Heart left ventricle (tissue), 16 donors: ENCODE measurements at regions not wholly inside any gene's neighbourhood (a gene's known extent, or its start where the extent isn't known, plus 50 kb on each side); places are given as distances from the start of the nearest gene placed in this dataset.

Experiments
- ATAC-seq, 4 donors: fragments of 200-7000 bp; cut with Tn5 transposase; one replicate each; pipeline ENCODE4 v1.9.1; 2020 to 2022; ENCODE audit warnings: moderate library complexity in 4 of 4, mild to moderate bottlenecking in 3 of 4, moderate number of reproducible peaks in 1 of 4
- DNase-seq, 5 donors: peaks; one replicate each; pipeline ENCODE4 v3.0.0-alpha.2; 2020
- H3K27ac ChIP-seq, 12 donors: fragments of 200-600 bp; sonication (generic) in 4 of 12; one replicate each; pipeline versions ENCODE4 v1.5.0 to v1.8.0; 2016 to 2022; ENCODE audit warnings: mild to moderate bottlenecking in 2 of 12
- H3K27me3 ChIP-seq, 9 donors: fragments of 200-600 bp; sonication (generic) in 2 of 9; one replicate each; pipeline versions ENCODE4 v1.5.1 to v1.8.0; 2016 to 2022; ENCODE audit warnings: mild to moderate bottlenecking in 3 of 9
- H3K36me3 ChIP-seq, 9 donors: fragments of 200-600 bp; sonication (generic) in 2 of 9; one replicate each; pipeline versions ENCODE4 v1.5.0 to v1.8.0; 2018 to 2022; ENCODE audit warnings: mild to moderate bottlenecking in 2 of 9
- H3K4me1 ChIP-seq, 12 donors: fragments of 200-600 bp; sonication (generic) in 4 of 12; one replicate each; pipeline versions ENCODE4 v1.5.0 to v1.8.0; 2016 to 2022; ENCODE audit warnings: mild to moderate bottlenecking in 3 of 12
- H3K4me3 ChIP-seq, 12 donors: fragments of 200-600 bp; sonication (generic) in 4 of 12; one replicate each; pipeline versions ENCODE4 v1.5.0 to v1.8.0; 2017 to 2022; ENCODE audit warnings: mild to moderate bottlenecking in 9 of 12, moderate library complexity in 4 of 12
- H3K9me3 ChIP-seq, 12 donors: fragments of 200-600 bp; sonication (generic) in 4 of 12; one replicate each; pipeline versions ENCODE4 v1.5.0 to v1.8.0; 2016 to 2022; ENCODE audit warnings: mild to moderate bottlenecking in 1 of 12
- POLR2A ChIP-seq, 2 donors: fragments of 450-650 bp; IDR thresholded peaks; one replicate each; pipeline ENCODE4 v1.6.1; 2017; ENCODE audit warnings: antibody characterized with exemption in 2 of 2, mild to moderate bottlenecking in 2 of 2, moderate library complexity in 2 of 2
- WGBS, 4 donors: extraction: QIAGEN DNeasy Blood & Tissue Kit in 2 of 4; methylation state at CpG; one replicate each; pipeline versions ENCODE4 v1.1.5 to v1.1.7; 2013 to 2018; 5-methylcytosine and 5-hydroxymethylcytosine counted together
- intact Hi-C, 10 donors: fragments of 100-400 bp; cut with DNase I; formaldehyde crosslinking; loops; one replicate each; pipeline versions ENCODE4 v1.11.1 to v1.14.2; 2022
- TF ChIP-seq, protein P1 (sequence below), 12 donors: fragments of 200-600 bp; sonication (generic) in 4 of 12; IDR thresholded peaks; one replicate each; pipeline versions ENCODE4 v1.5.0 to v1.8.0; 2018 to 2022; ENCODE audit warnings: antibody characterized with exemption in 12 of 12, mild to moderate bottlenecking in 5 of 12
- donor health status: ischemic (EF 13 %, LVEDD 7.1; RV severe dilation, severe dysfunction).
- donor health status: healthy with polysubstance abuse.
- donor health status: DM: no; HTN: yes; CAD: no.
- donor health status: DM: no; HTN: no; CAD: no.
- donor health status: ischemic (EF 25% LVEDD 6.9; RV normal size, moderate dysfunction).
- donor health status: ischemic (EF 25% LVEDD 5.7; RV mildly dilated, moderate dysfunction).
- donor health status: healthy.
- donor health status: DM: yes; HTN: yes; CAD: no.
- donor health status: ischemic (EF 35%, LVEDD 5.7; RV mildly dilated, moderate dysfunction).
- donor health status: nonischemic (EF 11% LVEDD 7.7; RV severe dilation, severe dysfunction).
- donor health status: DM: yes; HTN: yes; CAD: no.
- donor health status: PGD.
- donor health status: ischemic (EF 29% LVEDD 5.4; RV normal size, mild dysfunction).
- donor health status: nonischemic (EF 23%, LVEDD 6.1; RV moderate dilation, normal function).

DNA sequence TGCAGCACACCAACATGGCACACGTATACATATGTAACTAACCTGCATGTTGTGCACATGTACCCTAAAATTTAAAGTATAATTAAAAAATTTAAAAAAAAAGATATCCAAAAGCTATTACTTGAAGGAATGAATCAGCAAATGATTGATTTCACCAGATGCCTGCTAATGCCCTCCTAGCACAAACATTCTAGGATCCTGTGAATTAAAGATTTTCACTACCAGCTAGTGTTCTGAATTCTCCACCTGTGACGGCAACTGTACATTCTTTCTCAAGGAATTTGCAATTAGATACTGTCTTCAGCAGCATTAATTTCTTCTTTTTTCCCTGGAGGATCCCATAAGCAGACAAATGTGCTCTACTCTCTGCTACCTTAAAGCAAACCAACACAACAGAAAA, 694.9 kb downstream of the NTRK3 start:
- Histone ChIP-seq H3K9me3 (no peaks in the 10 kb centered on the region), H3K27me3 (peaks cover 0 to 3% (median 0%) of the 10 kb centered on the region in 9 donors), H3K27ac (no peak overlapping the region), H3K4me1 (no peaks in the 10 kb centered on the region), H3K36me3 (no peaks in the 10 kb centered on the region), H3K4me3 (no peak overlapping the region)
- intact Hi-C loops = no loop called here
- WGBS, 4 donors = 91 to 96% (median 93%) methylated on average over 2 of the region's 2 CpGs
- no peak for ATAC-seq
- no peak for DNase-seq
- TF ChIP-seq, protein P1, sequence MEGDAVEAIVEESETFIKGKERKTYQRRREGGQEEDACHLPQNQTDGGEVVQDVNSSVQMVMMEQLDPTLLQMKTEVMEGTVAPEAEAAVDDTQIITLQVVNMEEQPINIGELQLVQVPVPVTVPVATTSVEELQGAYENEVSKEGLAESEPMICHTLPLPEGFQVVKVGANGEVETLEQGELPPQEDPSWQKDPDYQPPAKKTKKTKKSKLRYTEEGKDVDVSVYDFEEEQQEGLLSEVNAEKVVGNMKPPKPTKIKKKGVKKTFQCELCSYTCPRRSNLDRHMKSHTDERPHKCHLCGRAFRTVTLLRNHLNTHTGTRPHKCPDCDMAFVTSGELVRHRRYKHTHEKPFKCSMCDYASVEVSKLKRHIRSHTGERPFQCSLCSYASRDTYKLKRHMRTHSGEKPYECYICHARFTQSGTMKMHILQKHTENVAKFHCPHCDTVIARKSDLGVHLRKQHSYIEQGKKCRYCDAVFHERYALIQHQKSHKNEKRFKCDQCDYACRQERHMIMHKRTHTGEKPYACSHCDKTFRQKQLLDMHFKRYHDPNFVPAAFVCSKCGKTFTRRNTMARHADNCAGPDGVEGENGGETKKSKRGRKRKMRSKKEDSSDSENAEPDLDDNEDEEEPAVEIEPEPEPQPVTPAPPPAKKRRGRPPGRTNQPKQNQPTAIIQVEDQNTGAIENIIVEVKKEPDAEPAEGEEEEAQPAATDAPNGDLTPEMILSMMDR (IDR thresholded peaks at IDR 0.05) = no peak
- TF ChIP-seq POLR2A (IDR thresholded peaks at IDR 0.05) = no peak

DNA sequence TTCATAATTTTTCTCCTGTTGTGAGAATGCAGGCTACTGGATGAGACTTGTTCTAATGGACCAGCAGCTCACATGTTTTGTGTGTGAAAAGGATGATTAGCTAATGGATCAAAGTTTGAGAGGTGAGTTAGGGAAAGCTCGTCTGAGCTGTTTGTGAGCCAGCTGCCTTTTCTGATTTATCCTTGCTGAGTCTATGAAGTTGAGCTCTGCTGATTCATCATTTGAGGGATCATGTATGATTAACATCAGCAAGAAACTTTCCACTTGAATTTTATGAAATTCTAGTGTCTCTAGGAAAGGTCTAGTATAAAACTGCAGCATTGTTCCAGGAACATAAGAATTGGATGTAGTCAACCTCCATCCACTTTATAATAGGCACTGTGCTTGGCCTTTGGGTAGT, 698.7 kb downstream of the NTRK3 start:
- TF ChIP-seq POLR2A (IDR thresholded peaks at IDR 0.05) = no peak
- TF ChIP-seq, protein P1 (IDR thresholded peaks at IDR 0.05) = no peak
- peaks cover 0 to 22% (median 3%) of the 10 kb centered on the region in 12 donors for H3K9me3 ChIP-seq
- no peaks in the 10 kb centered on the region for H3K36me3 ChIP-seq
- DNase-seq = no peak
- ATAC-seq = no peak
- WGBS, 4 donors = 43 to 63% (median 53%) methylated on average over 1 of the region's 1 CpG
- peaks cover 0 to 3% (median 0%) of the 10 kb centered on the region in 9 donors for H3K27me3 ChIP-seq
- no peak overlapping the region for H3K4me3 ChIP-seq
- H3K27ac ChIP-seq = no peak overlapping the region
- intact Hi-C loops = no loop called here
- H3K4me1 ChIP-seq = no peaks in the 10 kb centered on the region

DNA sequence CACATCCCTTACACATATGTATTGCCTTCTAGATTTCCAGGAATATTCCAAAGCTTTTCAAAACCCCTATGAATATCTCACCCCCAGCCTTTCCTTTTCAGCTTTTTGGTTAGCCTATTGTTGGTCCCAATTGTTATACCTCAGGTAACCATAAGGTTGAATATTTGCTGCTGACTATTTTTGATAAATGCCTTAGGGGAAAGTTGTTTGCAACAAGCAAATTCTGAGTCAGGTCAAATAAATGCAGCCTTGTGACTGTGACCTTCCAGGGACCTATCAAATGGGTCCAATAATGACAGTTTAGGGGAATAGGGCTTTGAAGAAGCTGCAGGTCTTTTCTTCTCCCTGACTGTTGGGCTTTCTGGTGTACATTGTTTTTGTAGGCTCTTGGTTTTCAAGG, 699.7 kb downstream of the NTRK3 start:
- ATAC-seq = no peak
- Histone ChIP-seq H3K36me3 (no peaks in the 10 kb centered on the region), H3K27ac (no peak overlapping the region), H3K27me3 (peaks cover 0 to 3% (median 0%) of the 10 kb centered on the region in 9 donors), H3K9me3 (peaks cover 0 to 22% (median 3%) of the 10 kb centered on the region in 12 donors), H3K4me3 (no peak overlapping the region), H3K4me1 (no peaks in the 10 kb centered on the region)
- intact Hi-C loops = no loop called here
- no peak for TF ChIP-seq POLR2A (IDR thresholded peaks at IDR 0.05)
- TF ChIP-seq, protein P1 (IDR thresholded peaks at IDR 0.05) = no peak
- no peak for DNase-seq

DNA sequence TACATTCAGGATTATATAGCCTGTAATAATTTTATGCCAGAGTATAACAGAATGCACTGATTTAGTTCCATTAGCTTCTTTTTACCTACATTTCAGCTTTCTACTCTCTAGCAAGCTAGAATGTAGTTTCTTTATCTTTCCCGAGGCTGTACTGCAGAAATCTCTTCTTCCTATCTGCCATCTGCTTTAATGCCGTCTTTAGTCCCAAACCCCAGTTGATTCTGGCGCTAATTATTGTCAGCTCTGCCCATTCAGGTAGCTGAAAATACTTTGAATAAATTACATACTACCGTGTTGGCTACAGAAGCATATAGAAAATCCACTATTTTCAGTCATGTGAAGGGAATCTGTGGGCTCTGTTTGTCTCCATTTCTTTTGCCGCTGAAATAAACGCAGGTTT, 706.7 kb downstream of the NTRK3 start:
- ATAC-seq (no peak), DNase-seq (no peak)
- H3K4me3 ChIP-seq = no peak overlapping the region
- peaks cover 0 to 5% (median 0%) of the 10 kb centered on the region in 12 donors for H3K4me1 ChIP-seq
- intact Hi-C loops = no loop called here
- H3K36me3 ChIP-seq = no peaks in the 10 kb centered on the region
- H3K27me3 ChIP-seq = no peaks in the 10 kb centered on the region
- H3K27ac ChIP-seq = no peak overlapping the region
- TF ChIP-seq, protein P1 (IDR thresholded peaks at IDR 0.05) = no peak
- TF ChIP-seq POLR2A (IDR thresholded peaks at IDR 0.05) = no peak
- H3K9me3 ChIP-seq = peaks cover 0 to 17% (median 3%) of the 10 kb centered on the region in 12 donors
- WGBS, 4 donors = 78 to 85% (median 83%) methylated on average over 6 of the region's 6 CpGs
